H9 (cell line): ENCODE measurements at regions not wholly inside any gene's neighbourhood (a gene's known extent, or its start where the extent isn't known, plus 50 kb on each side); places are given as distances from the start of the nearest gene placed in this dataset.
"Not testable (repeated sequence)": the region's sequence is repeated elsewhere in the genome, so short reads cannot be mapped to it uniquely, and the experiment has no call there.

Experiments
- DNase-seq: peaks from one replicate; pipeline ENCODE4 v3.0.0-alpha.2; 2017
- H2AFZ ChIP-seq: one replicate; pipeline ENCODE4 v1.6.1; 2013; ENCODE audit warnings: mild to moderate bottlenecking, low read length, control low read depth, moderate library complexity
- H2AK5ac ChIP-seq: 2 replicates; pipeline ENCODE4 v1.6.1; 2013; ENCODE audit warnings: low read length, control low read depth, mixed read lengths; ENCODE audit not compliant: insufficient read length
- H2BK120ac ChIP-seq: one replicate; pipeline ENCODE4 v1.6.1; 2013; ENCODE audit warnings: low read depth, mild to moderate bottlenecking, low read length, control low read depth, inconsistent platforms; ENCODE audit not compliant: poor library complexity, severe bottlenecking
- H2BK12ac ChIP-seq: 2 replicates; pipeline ENCODE4 v1.6.1; 2013; ENCODE audit warnings: low read length, control low read depth, mixed read lengths, low read depth; ENCODE audit not compliant: insufficient read length
- H2BK15ac ChIP-seq: 2 replicates; pipeline ENCODE4 v1.6.1; 2013; ENCODE audit warnings: low read depth, low read length, control low read depth
- H2BK20ac ChIP-seq: one replicate; pipeline ENCODE4 v1.6.1; 2013; ENCODE audit warnings: low read depth, mild to moderate bottlenecking, low read length, control low read depth, inconsistent platforms; ENCODE audit not compliant: poor library complexity, severe bottlenecking
- H2BK5ac ChIP-seq: 2 replicates; pipeline ENCODE4 v1.6.1; 2013; ENCODE audit warnings: low read length, control low read depth, mixed read lengths; ENCODE audit not compliant: insufficient read length
- H3K14ac ChIP-seq: 2 replicates; pipeline ENCODE4 v1.6.1; 2013; ENCODE audit warnings: low read length, control low read depth; ENCODE audit not compliant: insufficient read depth
- H3K18ac ChIP-seq: 2 replicates; pipeline ENCODE4 v1.6.1; 2013; ENCODE audit warnings: low read depth, mild to moderate bottlenecking, mixed read lengths, low read length, control low read depth; ENCODE audit not compliant: insufficient read length
- H3K23ac ChIP-seq: 2 replicates; pipeline ENCODE4 v1.6.1; 2013; ENCODE audit warnings: low read length, control low read depth, mixed read lengths, low read depth; ENCODE audit not compliant: insufficient read length
- H3K23me2 ChIP-seq: 2 replicates; pipeline ENCODE4 v1.6.1; 2013; ENCODE audit warnings: low read depth, mild to moderate bottlenecking, mixed read lengths, low read length, control low read depth; ENCODE audit not compliant: insufficient read length, poor library complexity, severe bottlenecking
- H3K27ac ChIP-seq: 2 replicates; pipeline ENCODE4 v1.5.1; 2013; ENCODE audit warnings: low read length, control low read depth, mixed read lengths, low read depth; ENCODE audit not compliant: insufficient read length
- H3K27me3 ChIP-seq: 2 replicates; pipeline ENCODE4 v1.6.1; 2013; ENCODE audit warnings: low read length, control low read depth, inconsistent platforms; ENCODE audit not compliant: insufficient read depth
- H3K4ac ChIP-seq: 2 replicates; pipeline ENCODE4 v1.6.1; 2013; ENCODE audit warnings: low read depth, mild to moderate bottlenecking, control low read depth, inconsistent platforms, low read length, moderate library complexity
- H3K4me1 ChIP-seq: 2 replicates; pipeline ENCODE4 v1.6.1; 2013; ENCODE audit warnings: low read length, control low read depth, inconsistent platforms; ENCODE audit not compliant: insufficient read depth
- H3K4me2 ChIP-seq: 2 replicates; pipeline ENCODE4 v1.6.1; 2013; ENCODE audit warnings: low read length, control low read depth, mixed read lengths; ENCODE audit not compliant: insufficient read length, insufficient read depth
- H3K56ac ChIP-seq: 2 replicates; pipeline ENCODE4 v1.6.1; 2013; ENCODE audit warnings: low read depth, mild to moderate bottlenecking, mixed read lengths, low read length, control low read depth; ENCODE audit not compliant: insufficient read length
- H3K79me1 ChIP-seq: 2 replicates; pipeline ENCODE4 v1.6.1; 2013; ENCODE audit warnings: low read depth, mild to moderate bottlenecking, moderate library complexity, low read length, control low read depth, inconsistent platforms; ENCODE audit not compliant: insufficient read depth, poor library complexity, severe bottlenecking
- H3K79me2 ChIP-seq: 2 replicates; pipeline ENCODE4 v1.6.1; 2013; ENCODE audit warnings: low read length, control low read depth, inconsistent platforms; ENCODE audit not compliant: insufficient read depth
- H3K9ac ChIP-seq: 2 replicates; pipeline ENCODE4 v1.6.1; 2013; ENCODE audit warnings: low read length, control low read depth, mixed read lengths; ENCODE audit not compliant: insufficient read length; ENCODE audit errors: extremely low read depth
- H3K9me3 ChIP-seq: one replicate; pipeline ENCODE4 v1.6.1; 2013; ENCODE audit warnings: low read depth, low read length, inconsistent platforms; ENCODE audit not compliant: control insufficient read depth
- H3T11ph ChIP-seq: one replicate; pipeline ENCODE4 v1.6.1; 2013; ENCODE audit warnings: mild to moderate bottlenecking, low read length, control low read depth, inconsistent platforms
- H4K20me1 ChIP-seq: one replicate; pipeline ENCODE4 v1.6.1; 2013; ENCODE audit not compliant: control insufficient read depth, insufficient read length, insufficient read depth
- H4K5ac ChIP-seq: 2 replicates; pipeline ENCODE4 v1.6.1; 2013; ENCODE audit warnings: low read depth, mild to moderate bottlenecking, mixed read lengths, low read length, control low read depth; ENCODE audit not compliant: insufficient read length
- H4K8ac ChIP-seq: replicated peaks from 2 replicates; pipeline ENCODE4 v1.6.1; 2013; ENCODE audit warnings: low read length, control low read depth, mixed read lengths, low read depth; ENCODE audit not compliant: insufficient read length
- H4K91ac ChIP-seq: 2 replicates; pipeline ENCODE4 v1.6.1; 2013; ENCODE audit warnings: low read depth, mild to moderate bottlenecking, moderate library complexity, mixed read lengths, low read length, control low read depth; ENCODE audit not compliant: insufficient read length
- H3K27ac Mint-ChIP-seq, 3 experiments: 2 replicates in 2 of 3; 3 replicates in 1 of 3; pipeline ENCODE4 v1.8.0; 2020 to 2021; ENCODE audit warnings: mixed read lengths in 3 of 3, mild to moderate bottlenecking in 1 of 3, moderate library complexity in 1 of 3
- H3K27me3 Mint-ChIP-seq: 2 replicates; pipeline ENCODE4 v1.8.0; 2021; ENCODE audit warnings: low read depth, mild to moderate bottlenecking, moderate library complexity, mixed read lengths
- H3K36me3 Mint-ChIP-seq, 3 experiments: 2 replicates in 2 of 3; 3 replicates in 1 of 3; pipeline ENCODE4 v1.8.0; 2020 to 2021; ENCODE audit warnings: low read depth in 3 of 3, mixed read lengths in 3 of 3; ENCODE audit not compliant: insufficient read depth in 1 of 3
- H3K4me1 Mint-ChIP-seq, 2 experiments: 2 replicates each; pipeline ENCODE4 v1.8.0; 2020; ENCODE audit warnings: mixed read lengths in 2 of 2
- H3K4me3 Mint-ChIP-seq, 2 experiments: 2 replicates in 1 of 2; 3 replicates in 1 of 2; pipeline ENCODE4 v1.8.0; 2020 to 2021; ENCODE audit warnings: mild to moderate bottlenecking in 2 of 2, mixed read lengths in 2 of 2, moderate library complexity in 1 of 2
- H3K9me3 Mint-ChIP-seq, 2 experiments: 2 replicates in 1 of 2; 3 replicates in 1 of 2; pipeline ENCODE4 v1.8.0; 2020; ENCODE audit warnings: mild to moderate bottlenecking in 2 of 2, mixed read lengths in 2 of 2, moderate library complexity in 1 of 2
- whole genome bisulfite sequencing: extraction: QIAGEN DNeasy Blood & Tissue Kit; methylation state at CpG from one replicate; pipeline ENCODE4 v1.1.7; 2013; ENCODE audit warnings: missing lambda C conversion rate, low lambda C conversion rate, mixed read lengths; ENCODE audit not compliant: insufficient read length; ENCODE audit errors: extremely low coverage; 5-methylcytosine and 5-hydroxymethylcytosine counted together
- TF ChIP-seq, protein P1 (sequence below): fragments of 200-600 bp; sonication (generic); conservative IDR thresholded peaks from 3 replicates; pipeline ENCODE4 v1.8.0; 2021; ENCODE audit warnings: antibody characterized with exemption, mild to moderate bottlenecking

- Histone ChIP-seq H3K9me3 (peaks cover 7% of the 10 kb centered on the region), H3K4me1 (no peaks in the 10 kb centered on the region), H3K27ac (no peak overlapping the region), H4K5ac (no peak overlapping the region), H3K18ac (no peak overlapping the region), H3K14ac (no peak overlapping the region), H4K91ac (no peak overlapping the region), H3K4me2 (no peak overlapping the region), H3K79me2 (no peaks in the 10 kb centered on the region), H3K9ac (no peak overlapping the region), H2BK5ac (no peak overlapping the region), H4K20me1 (no peaks in the 10 kb centered on the region), H2BK12ac (no peak overlapping the region), H2AK5ac (no peak overlapping the region), H3K4ac (no peak overlapping the region), H3K56ac (no peak overlapping the region), H3T11ph (no peak overlapping the region), H3K27me3 (no peaks in the 10 kb centered on the region), H4K8ac (no peak overlapping the region), H3K79me1 (no peaks in the 10 kb centered on the region), H3K23ac (no peak overlapping the region), H2BK120ac (no peak overlapping the region), H2BK15ac (no peak overlapping the region), H2AFZ (no peak overlapping the region), H2BK20ac (no peak overlapping the region), H3K23me2 (no peaks in the 10 kb centered on the region)
- Mint-ChIP-seq H3K4me1 (peaks cover 0 to 1% of the 10 kb centered on the region in 2 experiments; a peak in 2 of 4 replicates), H3K36me3 (peaks cover 8 to 29% (median 19%) of the 10 kb centered on the region in 3 experiments), H3K27ac (no peak overlapping the region), H3K27me3 (no peaks in the 10 kb centered on the region), H3K9me3 (peaks cover 35 to 49% of the 10 kb centered on the region in 2 experiments), H3K4me3 (no peak overlapping the region)
- DNase-seq: no peak
- TF ChIP-seq, protein P1, sequence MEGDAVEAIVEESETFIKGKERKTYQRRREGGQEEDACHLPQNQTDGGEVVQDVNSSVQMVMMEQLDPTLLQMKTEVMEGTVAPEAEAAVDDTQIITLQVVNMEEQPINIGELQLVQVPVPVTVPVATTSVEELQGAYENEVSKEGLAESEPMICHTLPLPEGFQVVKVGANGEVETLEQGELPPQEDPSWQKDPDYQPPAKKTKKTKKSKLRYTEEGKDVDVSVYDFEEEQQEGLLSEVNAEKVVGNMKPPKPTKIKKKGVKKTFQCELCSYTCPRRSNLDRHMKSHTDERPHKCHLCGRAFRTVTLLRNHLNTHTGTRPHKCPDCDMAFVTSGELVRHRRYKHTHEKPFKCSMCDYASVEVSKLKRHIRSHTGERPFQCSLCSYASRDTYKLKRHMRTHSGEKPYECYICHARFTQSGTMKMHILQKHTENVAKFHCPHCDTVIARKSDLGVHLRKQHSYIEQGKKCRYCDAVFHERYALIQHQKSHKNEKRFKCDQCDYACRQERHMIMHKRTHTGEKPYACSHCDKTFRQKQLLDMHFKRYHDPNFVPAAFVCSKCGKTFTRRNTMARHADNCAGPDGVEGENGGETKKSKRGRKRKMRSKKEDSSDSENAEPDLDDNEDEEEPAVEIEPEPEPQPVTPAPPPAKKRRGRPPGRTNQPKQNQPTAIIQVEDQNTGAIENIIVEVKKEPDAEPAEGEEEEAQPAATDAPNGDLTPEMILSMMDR: no peak
These were observed 973.7 kb downstream of the MCTP2 start for GRCh38 chr15:95205077-95205476.

- not testable (repeated sequence) for H3K9ac ChIP-seq, DNase-seq, H3K14ac ChIP-seq, H4K5ac ChIP-seq, H3K27ac ChIP-seq, H4K8ac ChIP-seq, H3K4me3 Mint-ChIP-seq, H3K4ac ChIP-seq, H3K23ac ChIP-seq, H4K91ac ChIP-seq, H3K27ac Mint-ChIP-seq, H3K4me2 ChIP-seq, H3K9me3 ChIP-seq, H3K4me1 Mint-ChIP-seq, H3K79me1 ChIP-seq, H4K20me1 ChIP-seq, H3K27me3 ChIP-seq, H3K79me2 ChIP-seq, H2BK5ac ChIP-seq, H3K27me3 Mint-ChIP-seq, H2AK5ac ChIP-seq, H3T11ph ChIP-seq, H3K4me1 ChIP-seq, H2BK15ac ChIP-seq, H2BK120ac ChIP-seq, H2AFZ ChIP-seq, H2BK20ac ChIP-seq, H3K56ac ChIP-seq, H3K23me2 ChIP-seq, H2BK12ac ChIP-seq, H3K18ac ChIP-seq
- WGBS: no CpG with 5 or more reads among the region's 3 CpGs
- Mint-ChIP-seq H3K36me3 (peaks cover 8 to 22% (median 16%) of the 10 kb centered on the region in 3 experiments; a peak in 6 of 7 replicates), H3K9me3 (peaks cover 30 to 41% of the 10 kb centered on the region in 2 experiments)
These were observed 974.5 kb downstream of the MCTP2 start for GRCh38 chr15:95205830-95206229.
